Adrenal gland (tissue), 9 donors: ENCODE measurements at regions not wholly inside any gene's neighbourhood (a gene's known extent, or its start where the extent isn't known, plus 50 kb on each side); places are given as distances from the start of the nearest gene placed in this dataset.

Experiments
- DNase-seq, 7 donors: peaks; one replicate each; pipeline ENCODE4 v3.0.0-alpha.2; 2019 to 2020
- H3K27ac ChIP-seq, 5 donors: fragments of 200-600 bp; sonication (generic) in 4 of 5; 1 replicate in 3 of 5; 2 replicates in 2 of 5; pipeline versions ENCODE4 v1.5.1 to v1.8.0; 2016 to 2020; ENCODE audit warnings: mild to moderate bottlenecking in 1 of 5
- H3K27me3 ChIP-seq: fragments of 200-600 bp; 2 replicates; pipeline ENCODE4 v1.8.0; 2021
- H3K36me3 ChIP-seq, 2 donors: fragments of 200-600 bp; replicated peaks in 1 of 2; 1 replicate in 1 of 2; 2 replicates in 1 of 2; pipeline versions ENCODE4 v1.5.1 to v1.8.0; 2018 to 2022
- H3K4me1 ChIP-seq, 2 donors: fragments of 200-600 bp; replicated peaks in 1 of 2; 1 replicate in 1 of 2; 2 replicates in 1 of 2; pipeline versions ENCODE4 v1.5.1 to v1.8.0; 2018 to 2021
- H3K4me3 ChIP-seq, 4 donors: fragments of 200-600 bp; sonication (generic) in 3 of 4; one replicate each; pipeline ENCODE4 v1.5.1; 2016 to 2018
- H3K9me3 ChIP-seq, 3 donors: fragments of 200-600 bp; sonication (generic) in 1 of 3; replicated peaks in 1 of 3; 1 replicate in 2 of 3; 2 replicates in 1 of 3; pipeline versions ENCODE4 v1.5.1 to v1.8.0; 2016 to 2021
- CTCF ChIP-seq, 6 experiments: fragments of 450-650 bp in 4 of 6; fragments of 200-600 bp in 2 of 6; sonication (generic) in 1 of 6; IDR thresholded peaks; 1 replicate in 5 of 6; 2 replicates in 1 of 6; pipeline versions ENCODE4 v1.5.1 to v1.8.0; 2016 to 2021; ENCODE audit warnings: antibody characterized with exemption in 6 of 6, mild to moderate bottlenecking in 2 of 6, moderate library complexity in 1 of 6
- POLR2A ChIP-seq, 2 donors: fragments of 450-650 bp; IDR thresholded peaks; one replicate each; pipeline ENCODE4 v1.6.1; 2017; ENCODE audit warnings: antibody characterized with exemption in 2 of 2, mild to moderate bottlenecking in 2 of 2, moderate library complexity in 1 of 2
- WGBS, 4 donors: extraction: QIAGEN DNeasy Blood & Tissue Kit in 2 of 4; methylation state at CpG; one replicate each; pipeline versions ENCODE4 v1.1.5 to v1.1.7; 2013 to 2017; 5-methylcytosine and 5-hydroxymethylcytosine counted together
- intact Hi-C, 2 donors: fragments of 100-400 bp; cut with DNase I; formaldehyde crosslinking; loops; one replicate each; pipeline versions ENCODE4 v1.14.1 to v1.15.0; 2022 to 2023
- donor health status: healthy with polysubstance abuse.
- donor health status: Bipolar disorder and iron deficiency.
- donor health status: DM: yes; HTN: yes; CAD: no.
- donor health status: DM: no; HTN: no; CAD: no.
- donor health status: DM: no; HTN: no; CAD: no.

GRCh38 chr12:91467686-91468085 is 285.1 kb upstream of the DCN start:
- Histone ChIP-seq H3K9me3 (no peaks in the 10 kb centered on the region), H3K4me3 (no peak overlapping the region), H3K27ac (no peak overlapping the region), H3K27me3 (no peaks in the 10 kb centered on the region), H3K4me1 (no peaks in the 10 kb centered on the region), H3K36me3 (no peaks in the 10 kb centered on the region)
- DNase-seq = no peak
- 84 to 94% (median 90%) methylated on average over 4 of the region's 4 CpGs for WGBS, 4 donors
- intact Hi-C loops = no loop called here
- no peak for TF ChIP-seq CTCF (IDR thresholded peaks at IDR 0.05)
- no peak for TF ChIP-seq POLR2A (IDR thresholded peaks at IDR 0.05)

GRCh38 chr12:91461061-91461460 is 278.4 kb upstream of the DCN start:
- Histone ChIP-seq H3K36me3 (no peaks in the 10 kb centered on the region), H3K4me1 (no peaks in the 10 kb centered on the region), H3K9me3 (no peaks in the 10 kb centered on the region), H3K27me3 (no peaks in the 10 kb centered on the region), H3K4me3 (no peak overlapping the region), H3K27ac (no peak overlapping the region)
- no peak for DNase-seq
- TF ChIP-seq CTCF (IDR thresholded peaks at IDR 0.05) (no peak), POLR2A (IDR thresholded peaks at IDR 0.05) (no peak)
- 82 to 92% (median 89%) methylated on average over 1 of the region's 1 CpG for WGBS, 4 donors
- intact Hi-C loops = no loop called here

- Histone ChIP-seq H3K4me3 (no peak overlapping the region), H3K27me3 (no peaks in the 10 kb centered on the region), H3K4me1 (no peaks in the 10 kb centered on the region), H3K9me3 (no peaks in the 10 kb centered on the region), H3K27ac (no peak overlapping the region), H3K36me3 (no peaks in the 10 kb centered on the region)
- intact Hi-C loops = no loop called here
- TF ChIP-seq POLR2A (IDR thresholded peaks at IDR 0.05) (no peak), CTCF (IDR thresholded peaks at IDR 0.05) (no peak)
- DNase-seq = no peak
- 91 to 96% (median 92%) methylated on average over 1 of the region's 1 CpG for WGBS, 4 donors
Observed at GRCh38 chr12:91460469-91460868, 277.9 kb upstream of the DCN start.

GRCh38 chr12:91455321-91455720 is 272.7 kb upstream of the DCN start:
- intact Hi-C loops = no loop called here
- Histone ChIP-seq H3K36me3 (no peaks in the 10 kb centered on the region), H3K27ac (no peak overlapping the region), H3K4me3 (no peak overlapping the region), H3K9me3 (no peaks in the 10 kb centered on the region), H3K27me3 (no peaks in the 10 kb centered on the region), H3K4me1 (no peaks in the 10 kb centered on the region)
- WGBS, 4 donors = 64 to 73% (median 69%) methylated on average over 5 of the region's 5 CpGs
- no peak for DNase-seq
- TF ChIP-seq CTCF (IDR thresholded peaks at IDR 0.05) = no peak
- no peak for TF ChIP-seq POLR2A (IDR thresholded peaks at IDR 0.05)
